Islet of Langerhans (tissue), 1 donor: ENCODE measurements at regions not wholly inside any gene's neighbourhood (a gene's known extent, or its start where the extent isn't known, plus 50 kb on each side); places are given as distances from the start of the nearest gene placed in this dataset.

ENCODE experiments used
- FAIRE-seq: peaks from one replicate; lab custom pipeline; 2011; peaks lifted over from hg19 to GRCh38; lab: Jason Lieb, UNC

DNA sequence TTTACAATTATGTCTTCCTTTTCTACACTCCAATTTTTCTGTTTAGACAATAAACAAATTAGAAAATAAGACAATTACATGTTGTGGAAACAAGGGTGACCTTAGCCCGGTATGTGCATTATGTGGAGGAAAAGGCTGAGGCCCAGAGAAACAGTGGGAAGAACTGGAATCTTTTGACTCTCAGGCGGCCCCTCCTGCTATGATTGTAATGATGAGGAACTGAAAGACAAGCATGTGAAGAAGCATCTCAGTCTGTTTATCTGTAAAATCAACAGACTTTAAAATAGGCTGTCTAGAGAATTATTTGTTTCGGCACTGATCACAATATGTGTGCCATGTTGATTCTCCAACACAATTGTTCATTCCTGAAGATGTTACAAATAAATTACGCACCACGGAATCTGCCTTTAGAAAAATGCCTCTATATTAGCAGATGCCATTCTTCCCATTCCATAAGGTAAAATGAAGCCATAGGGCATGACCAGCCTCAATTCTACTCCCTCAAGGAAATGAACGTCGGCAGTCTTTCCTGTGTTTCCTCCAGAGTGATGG is 1201.6 kb upstream of the CITED2 start:
- FAIRE-seq = no peak

GRCh38 chr6:140572867-140573266 is 1198.4 kb upstream of the CITED2 start:
- no peak for FAIRE-seq

- FAIRE-seq = peak; percentile 33
Observed at GRCh38 chr6:140572129-140572528, 1197.7 kb upstream of the CITED2 start.

GRCh38 chr6:140571145-140571544 is 1196.7 kb upstream of the CITED2 start:
- no peak for FAIRE-seq

DNA sequence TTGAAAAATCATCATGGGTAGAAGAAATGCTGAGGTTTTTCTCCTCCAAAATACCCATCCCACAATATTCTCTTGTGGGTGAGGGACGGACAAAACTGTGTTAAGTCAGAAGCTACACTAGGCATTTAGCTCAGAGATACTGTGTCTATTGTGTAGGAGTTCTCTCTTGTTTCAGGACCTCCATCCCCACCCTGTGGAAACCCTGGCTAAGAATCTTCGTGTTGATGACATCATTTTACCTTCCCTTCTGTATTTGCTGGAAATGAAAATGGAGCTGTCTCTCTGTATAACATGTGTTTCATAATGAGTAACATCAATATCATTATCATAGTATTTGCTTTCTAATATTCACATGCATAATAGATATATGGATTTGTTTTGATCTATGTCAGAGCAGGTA is 1193.0 kb upstream of the CITED2 start:
- FAIRE-seq = no peak

GRCh38 chr6:140566781-140567277 is 1192.4 kb upstream of the CITED2 start:
- peak; percentile 93 for FAIRE-seq

GRCh38 chr6:140563728-140564127 is 1189.3 kb upstream of the CITED2 start:
- FAIRE-seq = peak; percentile 17

DNA sequence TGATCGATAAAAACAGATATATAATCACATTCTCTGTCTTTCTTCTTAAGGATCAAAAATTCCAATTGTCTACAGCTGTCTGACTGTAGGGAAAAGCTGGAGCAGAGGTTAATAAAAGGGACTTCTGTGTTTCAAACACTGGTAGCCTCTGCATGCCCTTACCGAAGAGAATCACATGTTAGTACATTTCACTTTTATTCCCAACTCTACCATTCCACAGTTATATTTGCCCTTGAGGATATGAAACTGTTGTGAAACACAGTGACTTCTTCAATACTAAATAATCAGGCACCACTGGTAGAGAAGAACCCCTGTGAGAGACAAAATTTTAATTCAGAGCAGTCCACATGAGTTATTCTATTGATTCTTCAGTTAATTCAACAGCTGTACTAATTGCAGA is 1187.3 kb upstream of the CITED2 start:
- FAIRE-seq = no peak

DNA sequence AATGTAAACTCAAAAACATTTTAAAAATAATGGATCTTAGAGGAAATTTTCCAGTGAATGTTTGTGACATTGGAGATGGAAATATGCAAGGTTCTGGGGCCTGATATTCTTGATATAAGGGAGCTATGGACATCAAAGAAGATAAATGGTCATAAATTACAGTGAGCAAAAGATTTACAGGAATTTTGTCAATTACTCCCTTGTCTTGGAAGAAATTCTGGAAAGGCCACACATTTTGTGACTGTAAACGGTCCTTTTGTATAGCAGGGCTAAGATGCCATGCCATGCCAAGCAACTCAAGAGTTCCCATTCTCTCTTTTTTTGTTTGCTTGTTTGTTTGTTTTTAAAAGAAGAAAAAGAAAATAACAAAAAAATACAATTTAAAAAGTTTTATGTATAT is 1186.2 kb upstream of the CITED2 start:
- FAIRE-seq = no peak

DNA sequence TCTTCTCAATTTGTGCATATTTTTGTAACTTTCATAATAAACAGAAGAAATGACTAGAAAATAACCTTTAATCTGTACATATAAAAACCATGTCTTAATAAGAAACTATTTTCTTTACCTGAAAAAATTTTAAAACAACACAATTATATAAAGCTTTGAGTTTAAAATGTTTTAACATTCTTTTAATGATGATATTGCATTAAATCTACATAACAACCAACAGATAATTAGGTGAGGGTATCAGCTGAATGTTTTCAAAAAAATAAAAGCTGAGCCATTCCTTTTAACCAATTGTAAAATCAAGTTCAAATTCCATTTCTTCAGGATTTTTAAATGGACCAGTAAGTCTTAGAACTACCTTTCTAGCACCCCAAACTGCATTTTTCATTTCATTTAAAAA is 1185.0 kb upstream of the CITED2 start:
- FAIRE-seq = no peak

- no peak for FAIRE-seq
Observed at GRCh38 chr6:140554421-140554820, 1180.0 kb upstream of the CITED2 start.

DNA sequence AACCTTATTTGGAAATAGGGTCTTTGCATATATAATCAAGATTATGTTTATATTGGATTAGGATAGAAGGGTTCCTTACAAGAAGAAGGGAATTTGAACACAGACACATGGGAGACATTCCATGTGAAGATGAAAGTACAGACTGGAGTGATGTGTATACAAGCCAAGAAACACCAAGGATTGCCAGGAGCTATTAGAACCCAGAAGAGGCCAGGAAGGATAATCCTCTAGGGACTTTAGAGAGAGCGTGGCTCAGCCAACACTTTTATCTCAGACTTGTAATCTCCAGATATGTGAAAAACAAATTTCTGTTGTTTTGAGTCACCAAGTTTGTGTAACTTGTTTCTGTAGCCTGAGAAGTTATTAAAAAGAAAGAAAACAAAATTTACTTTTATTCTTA is 1173.9 kb upstream of the CITED2 start:
- no peak for FAIRE-seq

DNA sequence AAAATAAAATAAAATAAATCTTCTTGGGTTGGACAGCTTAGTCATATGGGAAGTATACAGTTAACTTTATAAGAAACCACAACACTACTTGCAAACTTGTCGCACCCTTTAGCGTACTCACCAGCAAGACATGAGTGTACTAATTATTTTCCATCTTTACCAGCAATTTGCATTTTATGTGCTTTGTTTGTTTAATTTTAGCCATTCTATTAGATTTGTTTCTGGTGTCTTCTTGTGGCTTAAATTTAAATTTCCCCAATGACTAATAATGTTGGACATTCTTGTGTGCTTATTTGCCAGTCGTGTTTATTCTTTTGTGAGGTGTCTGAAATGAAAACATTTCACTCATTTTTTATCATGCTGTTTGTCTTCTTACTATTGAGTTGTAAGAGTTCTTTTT is 1172.2 kb upstream of the CITED2 start:
- FAIRE-seq = no peak

GRCh38 chr6:140544431-140544830 is 1170.0 kb upstream of the CITED2 start:
- no peak for FAIRE-seq

DNA sequence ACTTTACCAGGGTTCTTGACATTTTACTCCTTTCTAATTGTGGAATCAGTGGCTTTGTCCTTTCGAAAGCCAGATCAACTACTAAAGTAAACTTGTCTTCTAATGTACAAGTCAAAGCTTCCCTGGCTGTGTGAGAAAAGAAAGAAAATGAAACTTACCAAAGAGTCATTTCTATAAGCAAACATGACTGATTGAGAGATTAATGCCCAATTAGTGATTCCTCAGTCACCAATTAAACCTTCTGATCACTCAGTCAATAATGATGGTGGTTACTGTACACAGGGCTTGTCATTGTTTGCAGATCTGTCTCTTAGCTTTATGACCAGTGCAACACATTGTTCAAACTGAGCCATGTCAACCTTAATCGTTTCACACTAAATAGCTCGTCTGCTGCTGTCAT is 1168.4 kb upstream of the CITED2 start:
- peak; percentile 80 for FAIRE-seq

DNA sequence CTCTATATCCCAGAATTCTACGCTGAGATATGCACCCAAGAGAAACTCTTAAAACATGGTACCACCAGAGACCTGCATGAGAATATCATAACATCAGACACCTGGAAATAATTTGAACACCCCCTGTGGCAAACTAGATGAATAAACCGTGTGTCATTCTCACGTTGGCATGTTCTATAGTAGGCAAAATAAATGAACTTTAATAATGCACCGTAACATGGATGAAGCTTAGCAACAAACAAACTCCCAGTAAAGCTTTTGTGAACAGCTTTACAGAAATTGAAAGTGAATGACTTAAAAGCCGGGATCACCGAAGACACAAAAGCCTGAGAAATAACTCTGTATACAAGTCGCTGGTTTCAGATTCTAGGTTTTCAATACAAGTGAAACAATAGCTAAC is 1166.8 kb upstream of the CITED2 start:
- no peak for FAIRE-seq

DNA sequence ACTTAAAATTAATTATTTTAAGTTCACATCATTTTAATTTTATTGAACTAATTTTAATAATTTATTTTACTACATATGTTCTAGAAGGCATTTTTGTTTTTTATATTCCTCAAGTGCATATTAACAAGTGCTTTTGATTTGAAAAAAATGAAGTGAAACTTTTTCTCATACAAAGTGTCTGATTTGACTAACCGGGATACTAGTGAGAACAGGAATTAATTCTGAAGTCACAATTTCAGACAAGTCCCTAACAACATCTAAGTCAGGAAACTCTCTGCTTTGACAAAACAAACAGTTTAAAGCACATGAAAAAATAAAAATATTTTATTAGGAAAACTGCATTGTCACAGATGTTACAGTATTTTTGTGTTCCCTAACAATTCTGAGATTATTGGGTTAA is 1166.3 kb upstream of the CITED2 start:
- FAIRE-seq = no peak

DNA sequence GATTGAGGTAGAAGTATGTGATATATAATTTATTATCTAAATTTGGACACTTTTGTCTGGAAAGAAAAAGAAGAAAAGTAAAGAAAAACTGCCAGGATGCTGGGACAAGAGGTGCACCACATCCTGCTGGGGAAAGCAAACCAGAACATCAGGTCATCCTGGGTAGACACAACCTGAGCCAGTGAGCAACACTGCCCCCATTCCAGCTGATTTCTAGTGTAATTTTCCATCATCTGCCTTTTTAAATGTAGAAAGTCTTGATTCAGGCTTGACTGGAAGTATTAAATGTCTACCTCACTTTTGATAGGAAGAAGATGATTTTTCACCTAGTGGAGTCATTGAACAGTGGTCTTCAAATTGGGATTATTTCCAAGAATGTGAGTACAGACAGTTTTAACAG is 1164.5 kb upstream of the CITED2 start:
- FAIRE-seq = no peak

GRCh38 chr6:140537834-140538705 is 1163.6 kb upstream of the CITED2 start:
- no peak for FAIRE-seq

- FAIRE-seq = no peak
Observed at GRCh38 chr6:140537211-140537610, 1162.8 kb upstream of the CITED2 start.

GRCh38 chr6:140535511-140535910 is 1161.1 kb upstream of the CITED2 start:
- FAIRE-seq = no peak

GRCh38 chr6:140533526-140533925 is 1159.1 kb upstream of the CITED2 start:
- no peak for FAIRE-seq

DNA sequence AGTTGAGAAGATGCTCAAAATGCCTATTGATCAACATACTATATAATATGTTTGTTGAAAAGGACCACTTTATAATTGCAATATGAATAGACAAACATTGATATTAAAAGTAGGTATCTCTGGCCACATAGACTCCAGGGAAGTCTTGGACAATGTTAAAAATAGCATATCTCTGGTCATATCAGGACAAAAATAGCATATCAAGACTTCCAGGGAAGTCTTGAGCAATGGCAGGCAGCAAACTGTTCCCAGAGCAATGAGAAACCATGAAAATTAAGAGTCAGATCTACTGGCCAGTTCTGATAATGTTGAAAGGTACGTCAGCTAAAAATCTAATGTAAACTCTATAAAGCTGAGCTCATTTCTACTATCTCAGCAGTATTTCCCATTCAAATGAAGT is 1130.3 kb upstream of the CITED2 start:
- no peak for FAIRE-seq

DNA sequence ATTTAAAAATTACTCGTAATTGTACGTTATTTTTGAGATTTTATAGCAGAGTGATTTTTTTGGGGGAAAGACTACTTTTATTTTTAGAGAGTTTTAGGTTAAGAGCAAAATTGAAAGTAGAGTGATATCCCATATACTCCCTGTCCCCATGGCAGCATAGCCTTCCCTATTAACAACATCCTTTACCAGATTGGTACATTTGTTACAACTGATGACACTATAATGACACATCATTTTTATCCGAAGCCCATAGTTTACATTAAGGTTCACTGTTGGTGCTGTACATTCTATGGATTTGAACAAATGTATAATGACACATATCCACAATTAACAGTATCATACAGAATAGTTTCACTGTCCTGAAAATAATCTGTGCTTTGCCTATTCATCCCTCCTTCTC is 1126.4 kb upstream of the CITED2 start:
- no peak for FAIRE-seq
